B cell (primary cell): ENCODE measurements at regions not wholly inside any gene's neighbourhood (a gene's known extent, or its start where the extent isn't known, plus 50 kb on each side); places are given as distances from the start of the nearest gene placed in this dataset.

ENCODE experiments used
- ATAC-seq: fragments of 200-7000 bp; cut with Tn5 transposase; one replicate; pipeline ENCODE4 v1.10.0; 2021; ENCODE audit warnings: low read depth, mild to moderate bottlenecking, moderate number of reproducible peaks, moderate library complexity
- CTCF ChIA-PET: fragments of 350-600 bp; sonication (Branson Sonifier 250); formaldehyde crosslinking; loops from one replicate; lab custom pipeline; 2021; ENCODE audit warnings: antibody characterized with exemption, inconsistent platforms; lab: Charles Lee
- POLR2A ChIA-PET: fragments of 350-600 bp; sonication (Branson Sonifier 250); formaldehyde crosslinking; loops from one replicate; lab custom pipeline; 2021; ENCODE audit warnings: antibody characterized with exemption; lab: Charles Lee
- DNase-seq: peaks from one replicate; pipeline ENCODE4 v3.0.0; 2013
- H2AFZ ChIP-seq: 2 replicates; pipeline ENCODE4 v1.6.1; 2012; ENCODE audit warnings: mild to moderate bottlenecking, low read depth, low read length; ENCODE audit not compliant: insufficient read depth, poor library complexity, severe bottlenecking
- H3K27ac ChIP-seq, 2 donors: 1 replicate in 1 of 2; 2 replicates in 1 of 2; pipeline ENCODE4 v1.5.1; 2012 to 2013; ENCODE audit warnings: low read length in 2 of 2, mild to moderate bottlenecking in 2 of 2, moderate library complexity in 1 of 2
- H3K27me3 ChIP-seq, 4 experiments: fragments of 200-600 bp in 1 of 4; sonication (generic) in 1 of 4; replicated peaks in 1 of 4; 1 replicate in 2 of 4; 2 replicates in 2 of 4; pipeline versions ENCODE4 v1.6.1 to v1.7.0; 2013 to 2016; ENCODE audit warnings: low read length in 3 of 4, mild to moderate bottlenecking in 2 of 4, mixed read lengths in 1 of 4, moderate library complexity in 1 of 4; ENCODE audit not compliant: insufficient read depth in 4 of 4, control insufficient read depth in 3 of 4; ENCODE audit errors: control extremely low read depth in 1 of 4
- H3K36me3 ChIP-seq, 2 experiments: replicated peaks in 1 of 2; 1 replicate in 1 of 2; 2 replicates in 1 of 2; pipeline versions ENCODE4 v1.6.1 to v1.7.1; 2013; ENCODE audit warnings: low read length in 1 of 2; ENCODE audit not compliant: insufficient read depth in 2 of 2, control insufficient read depth in 1 of 2; ENCODE audit errors: control extremely low read depth in 1 of 2, extremely low read depth in 1 of 2
- H3K4me1 ChIP-seq, 2 donors: fragments of 200-600 bp in 1 of 2; sonication (generic) in 1 of 2; 1 replicate in 1 of 2; 2 replicates in 1 of 2; pipeline versions ENCODE4 v1.5.1 to v1.6.1; 2013 to 2017; ENCODE audit warnings: low read length in 2 of 2; ENCODE audit not compliant: control insufficient read depth in 2 of 2, insufficient read depth in 2 of 2
- H3K4me2 ChIP-seq: replicated peaks from 2 replicates; pipeline ENCODE3; 2012; ENCODE audit warnings: mild to moderate bottlenecking, low read depth, low read length; ENCODE audit not compliant: poor library complexity, severe bottlenecking
- H3K4me3 ChIP-seq, 5 experiments: fragments of 200-600 bp in 1 of 5; sonication (generic) in 1 of 5; 1 replicate in 3 of 5; 2 replicates in 2 of 5; pipeline versions ENCODE4 v1.5.1 to v1.7.0; 2011 to 2016; ENCODE audit warnings: low read length in 4 of 5, mild to moderate bottlenecking in 4 of 5, low read depth in 2 of 5, control low read depth in 1 of 5, moderate library complexity in 1 of 5; ENCODE audit not compliant: insufficient read depth in 1 of 5; ENCODE audit errors: control extremely low read depth in 1 of 5, extremely low read depth in 1 of 5
- H3K79me2 ChIP-seq: fragments of 200-600 bp; sonication (generic); one replicate; pipeline ENCODE4 v1.6.0; 2016; ENCODE audit warnings: low read length; ENCODE audit not compliant: control insufficient read depth, insufficient read depth
- H3K9ac ChIP-seq: fragments of 200-600 bp; sonication (generic); 2 replicates; pipeline ENCODE4 v1.6.1; 2017; ENCODE audit warnings: mild to moderate bottlenecking, low read length, moderate library complexity
- H3K9me3 ChIP-seq, 3 donors: one replicate each; pipeline versions ENCODE4 v1.6.1 to v1.7.1; 2013; ENCODE audit warnings: low read length in 2 of 3; ENCODE audit not compliant: control insufficient read depth in 2 of 3, insufficient read depth in 1 of 3; ENCODE audit errors: control extremely low read depth in 1 of 3
- H4K20me1 ChIP-seq: 2 replicates; pipeline ENCODE4 v1.6.0; 2012; ENCODE audit warnings: mild to moderate bottlenecking, low read length; ENCODE audit not compliant: insufficient read depth, control insufficient read depth, poor library complexity, severe bottlenecking
- H3K27ac Mint-ChIP-seq: one replicate; pipeline ENCODE4 v1.8.0; 2021; ENCODE audit warnings: mixed read lengths
- H3K27me3 Mint-ChIP-seq: one replicate; pipeline ENCODE4 v1.8.0; 2021; ENCODE audit warnings: mixed read lengths
- H3K4me1 Mint-ChIP-seq: one replicate; pipeline ENCODE4 v1.8.0; 2021; ENCODE audit warnings: mixed read lengths
- H3K4me3 Mint-ChIP-seq: one replicate; pipeline ENCODE4 v1.8.0; 2021; ENCODE audit warnings: mixed read lengths
- H3K9me3 Mint-ChIP-seq: one replicate; pipeline ENCODE4 v1.8.0; 2022; ENCODE audit warnings: mixed read lengths; ENCODE audit not compliant: insufficient read depth
- CTCF ChIP-seq: fragments of 200-600 bp; IDR thresholded peaks from one replicate; pipeline ENCODE4 v1.8.0; 2022; ENCODE audit warnings: antibody characterized with exemption, mild to moderate bottlenecking
- EZH2 ChIP-seq: IDR thresholded peaks from 2 replicates; pipeline ENCODE4 v1.6.1; 2012; ENCODE audit warnings: borderline replicate concordance, low read depth, mild to moderate bottlenecking, moderate library complexity, low read length; ENCODE audit not compliant: insufficient read depth, poor library complexity, severe bottlenecking
- WGBS: methylation state at CpG from one replicate; pipeline ENCODE4 v1.1.5; 2013; ENCODE audit warnings: missing lambda C conversion rate; ENCODE audit not compliant: insufficient coverage; 5-methylcytosine and 5-hydroxymethylcytosine counted together
- intact Hi-C: fragments of 100-400 bp; cut with micrococcal nuclease; formaldehyde crosslinking; loops from one replicate; pipeline ENCODE4 v1.10.0; 2022

GRCh38 chr18:34314847-34315246 is 90.1 kb upstream of the NOL4 start:
- H3K79me2 ChIP-seq = no peaks in the 10 kb centered on the region
- no peak overlapping the region for H3K4me2 ChIP-seq
- TF ChIP-seq EZH2 (no peak), CTCF (no peak)

DNA sequence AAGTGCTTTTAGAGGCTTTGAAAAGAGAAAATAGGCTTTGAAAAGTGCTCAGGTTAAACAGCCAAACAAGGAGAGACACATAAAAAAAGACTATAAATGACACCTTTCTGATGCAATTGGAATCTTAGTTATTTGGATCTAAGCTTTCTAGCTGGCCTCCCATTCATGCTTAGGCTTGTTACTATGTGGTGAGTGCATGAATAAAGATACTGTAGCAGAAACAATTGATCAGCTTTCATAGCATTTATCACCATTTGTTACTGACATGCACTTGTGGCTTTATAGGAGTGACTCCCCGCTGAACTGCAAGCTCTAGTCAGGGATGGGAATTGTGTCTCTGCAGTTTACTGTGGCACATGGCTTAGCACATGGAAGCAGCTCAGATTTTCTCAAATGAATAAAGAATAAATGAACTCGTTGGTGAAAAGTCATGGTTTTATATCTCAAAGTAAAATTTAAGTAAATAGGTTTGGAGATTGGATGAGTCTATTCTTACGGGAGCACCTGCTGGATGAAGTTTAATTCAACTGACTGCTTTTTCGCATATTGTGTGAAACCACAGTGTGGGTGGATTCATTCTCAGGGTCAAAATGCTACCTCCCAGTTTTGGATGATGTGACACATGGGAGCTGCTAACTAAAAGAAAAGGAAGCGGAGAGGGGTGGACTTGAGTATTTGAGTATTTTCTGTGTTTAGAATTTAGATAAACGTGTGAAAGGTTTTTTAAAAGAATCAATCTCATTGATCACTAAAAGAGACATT is 91.1 kb upstream of the NOL4 start:
- Mint-ChIP-seq H3K27ac (no peak overlapping the region), H3K9me3 (no peaks in the 10 kb centered on the region), H3K4me1 (no peaks in the 10 kb centered on the region), H3K4me3 (no peak overlapping the region), H3K27me3 (no peaks in the 10 kb centered on the region)
- Histone ChIP-seq H3K27me3 (no peaks in the 10 kb centered on the region), H3K9ac (no peak overlapping the region), H3K4me3 (no peak overlapping the region), H3K27ac (no peak overlapping the region), H3K36me3 (no peaks in the 10 kb centered on the region), H3K9me3 (no peaks in the 10 kb centered on the region), H3K79me2 (no peaks in the 10 kb centered on the region), H2AFZ (no peak overlapping the region), H3K4me2 (no peak overlapping the region), H3K4me1 (no peaks in the 10 kb centered on the region), H4K20me1 (no peaks in the 10 kb centered on the region)
- POLR2A ChIA-PET = no interaction called here
- no peak for DNase-seq
- intact Hi-C loops = no loop called here
- CTCF ChIA-PET = no interaction called here
- TF ChIP-seq EZH2 (no peak), CTCF (no peak)
- 100% methylated on average over 1 of the region's 6 CpGs for WGBS
- no peak for ATAC-seq

More at GRCh38 chr18:34314847-34315246, 90.1 kb upstream of the NOL4 start:
- no peaks in the 10 kb centered on the region for H3K9me3 ChIP-seq
- H3K4me1 Mint-ChIP-seq = no peaks in the 10 kb centered on the region
- H3K4me1 ChIP-seq = no peaks in the 10 kb centered on the region
- H3K9ac ChIP-seq = no peak overlapping the region
- H3K4me3 Mint-ChIP-seq = no peak overlapping the region
- ATAC-seq (no peak), DNase-seq (no peak)
- no peak overlapping the region for H3K4me3 ChIP-seq
- no peak overlapping the region for H3K27ac ChIP-seq
- no peaks in the 10 kb centered on the region for H3K9me3 Mint-ChIP-seq
- H4K20me1 ChIP-seq = no peaks in the 10 kb centered on the region
- H3K27ac Mint-ChIP-seq = no peak overlapping the region
- WGBS = no CpG with 5 or more reads among the region's 4 CpGs
- ChIA-PET CTCF (no interaction called here), POLR2A (no interaction called here)
- no peaks in the 10 kb centered on the region for H3K27me3 ChIP-seq
- H3K36me3 ChIP-seq = no peaks in the 10 kb centered on the region
- intact Hi-C loops = no loop called here
- H3K27me3 Mint-ChIP-seq = no peaks in the 10 kb centered on the region
- H2AFZ ChIP-seq = no peak overlapping the region
